Endodermal cell (in vitro differentiated cells): ENCODE measurements at regions not wholly inside any gene's neighbourhood (a gene's known extent, or its start where the extent isn't known, plus 50 kb on each side); places are given as distances from the start of the nearest gene placed in this dataset.
A peak's percentile ranks its signal among the peaks of the same experiment; 100 is the strongest.

Experiments
- DNase-seq: peaks from one replicate; pipeline ENCODE4 v3.0.0-alpha.2; 2017
- H3K27ac ChIP-seq: 2 replicates; pipeline ENCODE4 v1.5.1; 2013; ENCODE audit warnings: mild to moderate bottlenecking, low read depth, low read length, moderate library complexity
- H3K27me3 ChIP-seq: 2 replicates; pipeline ENCODE4 v1.6.1; 2013; ENCODE audit warnings: mild to moderate bottlenecking, low read length, moderate library complexity; ENCODE audit not compliant: insufficient read depth, control insufficient read depth, poor library complexity, severe bottlenecking
- H3K36me3 ChIP-seq: 2 replicates; pipeline ENCODE4 v1.7.0; 2013; ENCODE audit warnings: mild to moderate bottlenecking, low read length, moderate library complexity; ENCODE audit not compliant: control insufficient read depth, insufficient read depth
- H3K4me1 ChIP-seq: one replicate; pipeline ENCODE4 v1.7.0; 2013; ENCODE audit warnings: low read length; ENCODE audit not compliant: control insufficient read depth, insufficient read depth
- H3K4me3 ChIP-seq: 2 replicates; pipeline ENCODE4 v1.5.1; 2013; ENCODE audit warnings: mild to moderate bottlenecking, low read length, moderate library complexity
- H3K9ac ChIP-seq: 2 replicates; pipeline ENCODE4 v1.6.1; 2013; ENCODE audit warnings: mild to moderate bottlenecking, low read length, moderate library complexity; ENCODE audit not compliant: poor library complexity, severe bottlenecking; ENCODE audit errors: extremely low read depth
- H3K9me3 ChIP-seq: 2 replicates; pipeline ENCODE4 v1.6.1; 2013; ENCODE audit warnings: mild to moderate bottlenecking, low read length, moderate library complexity; ENCODE audit not compliant: control insufficient read depth
- H3K27ac Mint-ChIP-seq: 2 replicates; pipeline ENCODE4 v1.8.0; 2020; ENCODE audit warnings: mixed read lengths
- H3K27me3 Mint-ChIP-seq: 2 replicates; pipeline ENCODE4 v1.8.0; 2021; ENCODE audit warnings: mild to moderate bottlenecking, mixed read lengths; ENCODE audit not compliant: insufficient read depth
- H3K36me3 Mint-ChIP-seq: 2 replicates; pipeline ENCODE4 v1.8.0; 2020; ENCODE audit warnings: low read depth, mixed read lengths
- H3K4me1 Mint-ChIP-seq: 2 replicates; pipeline ENCODE4 v1.8.0; 2020; ENCODE audit warnings: mixed read lengths
- H3K4me3 Mint-ChIP-seq: 2 replicates; pipeline ENCODE4 v1.8.0; 2020; ENCODE audit warnings: mild to moderate bottlenecking, moderate library complexity, mixed read lengths
- H3K9me3 Mint-ChIP-seq: 2 replicates; pipeline ENCODE4 v1.8.0; 2020; ENCODE audit warnings: mild to moderate bottlenecking, mixed read lengths
- CTCF ChIP-seq: fragments of 200-600 bp; sonication (generic); conservative IDR thresholded peaks from 2 replicates; pipeline ENCODE4 v1.5.0; 2021; ENCODE audit warnings: antibody characterized with exemption, mild to moderate bottlenecking
- WGBS, 2 experiments: methylation state at CpG; one replicate each; pipeline versions ENCODE4 v1.1.5 to v1.1.7; 2013; ENCODE audit warnings: missing lambda C conversion rate in 2 of 2, mixed read lengths in 1 of 2; ENCODE audit not compliant: insufficient coverage in 1 of 2, insufficient read length in 1 of 2; 5-methylcytosine and 5-hydroxymethylcytosine counted together

- H3K27me3 ChIP-seq, result peaks cover 51% of the 10 kb centered on the region
- DNase-seq, result peak; percentile 75
- Mint-ChIP-seq H3K4me3 (no peak overlapping the region), H3K27me3 (peaks cover 47% of the 10 kb centered on the region), H3K36me3 (no peaks in the 10 kb centered on the region), H3K4me1 (no peaks in the 10 kb centered on the region), H3K9me3 (no peaks in the 10 kb centered on the region), H3K27ac (no peak overlapping the region)
- no peak overlapping the region for H3K9ac ChIP-seq
- H3K4me1 ChIP-seq, result no peaks in the 10 kb centered on the region
- peak; percentile 51 for TF ChIP-seq CTCF
- H3K9me3 ChIP-seq, result no peaks in the 10 kb centered on the region
- H3K27ac ChIP-seq, result no peak overlapping the region
- no peaks in the 10 kb centered on the region for H3K36me3 ChIP-seq
- WGBS, 2 experiments, result 75 to 80% methylated on average over 4 to 7 of the region's 7 CpGs
- no peak overlapping the region for H3K4me3 ChIP-seq
These were observed 53.5 kb downstream of the FOXD2 start for GRCh38 chr1:47491341-47491753.

GRCh38 chr1:47495176-47495713 is 57.4 kb downstream of the FOXD2 start:
- H3K9me3 Mint-ChIP-seq, result no peaks in the 10 kb centered on the region
- Histone ChIP-seq H3K27ac (no peak overlapping the region), H3K4me3 (no peak overlapping the region), H3K9ac (no peak overlapping the region), H3K36me3 (no peaks in the 10 kb centered on the region), H3K9me3 (no peaks in the 10 kb centered on the region), H3K4me1 (no peaks in the 10 kb centered on the region), H3K27me3 (peaks cover 56% of the 10 kb centered on the region)
- H3K4me1 Mint-ChIP-seq, result no peaks in the 10 kb centered on the region
- H3K4me3 Mint-ChIP-seq, result no peak overlapping the region
- DNase-seq, result no peak
- H3K36me3 Mint-ChIP-seq, result no peaks in the 10 kb centered on the region
- H3K27ac Mint-ChIP-seq, result no peak overlapping the region
- TF ChIP-seq CTCF, result no peak
- WGBS, 2 experiments, result 48% methylated on average over 7 to 8 of the region's 8 CpGs
- H3K27me3 Mint-ChIP-seq, result peaks cover 68% of the 10 kb centered on the region

- no peak overlapping the region for H3K27ac Mint-ChIP-seq
- H3K4me3 ChIP-seq, result no peak overlapping the region
- no peaks in the 10 kb centered on the region for H3K9me3 Mint-ChIP-seq
- H3K36me3 Mint-ChIP-seq, result no peaks in the 10 kb centered on the region
- no peaks in the 10 kb centered on the region for H3K9me3 ChIP-seq
- DNase-seq, result no peak
- no peak overlapping the region for H3K4me3 Mint-ChIP-seq
- H3K27ac ChIP-seq, result no peak overlapping the region
- H3K27me3 Mint-ChIP-seq, result peaks cover 65% of the 10 kb centered on the region
- no peaks in the 10 kb centered on the region for H3K4me1 Mint-ChIP-seq
- WGBS, 2 experiments, result 87 to 96% methylated on average over 2 to 3 of the region's 3 CpGs
- TF ChIP-seq CTCF, result no peak
- no peak overlapping the region for H3K9ac ChIP-seq
- no peaks in the 10 kb centered on the region for H3K36me3 ChIP-seq
- no peaks in the 10 kb centered on the region for H3K4me1 ChIP-seq
- peaks cover 61% of the 10 kb centered on the region for H3K27me3 ChIP-seq
These were observed 60.7 kb downstream of the FOXD2 start for GRCh38 chr1:47498551-47498950.
